Heart right ventricle (tissue), 16 donors: ENCODE measurements at regions not wholly inside any gene's neighbourhood (a gene's known extent, or its start where the extent isn't known, plus 50 kb on each side); places are given as distances from the start of the nearest gene placed in this dataset.
"Not testable (repeated sequence)": the region's sequence is repeated elsewhere in the genome, so short reads cannot be mapped to it uniquely, and the experiment has no call there.

Source experiments
- ATAC-seq, 8 donors: fragments of 200-7000 bp; cut with Tn5 transposase; one replicate each; pipeline ENCODE4 v1.9.1; 2020; ENCODE audit warnings: mild to moderate bottlenecking in 8 of 8, moderate library complexity in 8 of 8, moderate number of reproducible peaks in 1 of 8
- DNase-seq, 2 donors: peaks; one replicate each; pipeline ENCODE4 v3.0.0-alpha.2; 2020
- H3K27ac ChIP-seq, 10 donors: fragments of 200-600 bp; sonication (generic) in 2 of 10; one replicate each; pipeline versions ENCODE4 v1.5.0 to v1.8.0; 2020 to 2022; ENCODE audit warnings: mild to moderate bottlenecking in 3 of 10
- H3K27me3 ChIP-seq, 7 donors: fragments of 200-600 bp; one replicate each; pipeline ENCODE4 v1.8.0; 2021 to 2022; ENCODE audit warnings: mild to moderate bottlenecking in 2 of 7
- H3K36me3 ChIP-seq, 9 donors: fragments of 200-600 bp; sonication (generic) in 1 of 9; one replicate each; pipeline versions ENCODE4 v1.5.0 to v1.8.0; 2020 to 2022; ENCODE audit warnings: mild to moderate bottlenecking in 2 of 9
- H3K4me1 ChIP-seq, 9 donors: fragments of 200-600 bp; sonication (generic) in 1 of 9; one replicate each; pipeline versions ENCODE4 v1.5.0 to v1.8.0; 2020 to 2022; ENCODE audit warnings: mild to moderate bottlenecking in 4 of 9
- H3K4me3 ChIP-seq, 10 donors: fragments of 200-600 bp; sonication (generic) in 2 of 10; one replicate each; pipeline versions ENCODE4 v1.5.0 to v1.8.0; 2020 to 2022; ENCODE audit warnings: mild to moderate bottlenecking in 7 of 10, moderate library complexity in 2 of 10
- H3K9me3 ChIP-seq, 11 donors: fragments of 200-600 bp in 10 of 11; sonication (generic) in 2 of 11; one replicate each; pipeline versions ENCODE4 v1.5.0 to v1.8.0; 2013 to 2022; ENCODE audit warnings: mild to moderate bottlenecking in 2 of 11, control low read depth in 1 of 11, moderate library complexity in 1 of 11
- WGBS, 2 donors: extraction: QIAGEN DNeasy Blood & Tissue Kit; methylation state at CpG; one replicate each; pipeline ENCODE4 v1.1.7; 2013; ENCODE audit warnings: inconsistent platforms in 1 of 2; 5-methylcytosine and 5-hydroxymethylcytosine counted together
- intact Hi-C, 10 donors: fragments of 100-400 bp; cut with DNase I; formaldehyde crosslinking; loops; one replicate each; pipeline versions ENCODE4 v1.11.1 to v1.14.2; 2022
- TF ChIP-seq, protein P1 (sequence below), 9 donors: fragments of 200-600 bp; sonication (generic) in 2 of 9; IDR thresholded peaks; one replicate each; pipeline versions ENCODE4 v1.5.0 to v1.8.0; 2021 to 2022; ENCODE audit warnings: antibody characterized with exemption in 9 of 9, mild to moderate bottlenecking in 5 of 9, moderate library complexity in 1 of 9
- donor health status: Arrhythmogenic right ventricular cardiomyopathy.
- donor health status: ischemic (EF 13 %, LVEDD 7.1; RV severe dilation, severe dysfunction).
- donor health status: healthy with polysubstance abuse.
- donor health status: DM: no; HTN: yes; CAD: no.
- donor health status: DM: no; HTN: no; CAD: no.
- donor health status: ischemic (EF 25% LVEDD 6.9; RV normal size, moderate dysfunction).
- donor health status: ischemic (EF 25% LVEDD 5.7; RV mildly dilated, moderate dysfunction).
- donor health status: healthy.
- donor health status: DM: yes; HTN: yes; CAD: no.
- donor health status: Ischemic cardiomyopathy.
- donor health status: ischemic (EF 35%, LVEDD 5.7; RV mildly dilated, moderate dysfunction).
- donor health status: nonischemic (EF 11% LVEDD 7.7; RV severe dilation, severe dysfunction).
- donor health status: DM: yes; HTN: yes; CAD: no.
- donor health status: PGD.
- donor health status: ischemic (EF 29% LVEDD 5.4; RV normal size, mild dysfunction).
- donor health status: nonischemic (EF 23%, LVEDD 6.1; RV moderate dilation, normal function).

DNA sequence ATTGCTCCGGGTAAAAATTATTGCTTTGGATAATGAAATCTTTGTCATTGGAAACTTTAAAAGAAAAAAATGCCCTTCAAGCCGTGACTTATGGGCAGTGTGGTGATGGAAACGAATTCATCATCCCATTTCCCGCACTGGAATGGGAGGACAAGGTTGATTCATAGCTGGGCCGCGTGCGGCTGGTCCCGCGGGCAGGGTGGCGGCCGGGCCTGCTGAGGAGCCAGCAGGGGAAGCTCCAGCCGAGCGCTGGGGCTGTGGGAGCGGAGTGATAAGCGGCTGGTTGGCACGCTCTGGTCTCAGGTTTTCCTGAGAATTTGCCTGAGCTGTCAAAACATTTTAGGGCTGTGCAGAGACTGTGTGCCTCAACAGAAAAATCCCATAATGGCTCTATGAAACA, 351.7 kb downstream of the CDC5L start:
- Histone ChIP-seq H3K36me3 (no peaks in the 10 kb centered on the region), H3K9me3 (no peaks in the 10 kb centered on the region), H3K4me3 (no peak overlapping the region), H3K27me3 (peaks cover 0 to 4% (median 0%) of the 10 kb centered on the region in 7 donors), H3K4me1 (peaks cover 0 to 10% (median 0%) of the 10 kb centered on the region in 9 donors), H3K27ac (no peak overlapping the region)
- ATAC-seq (no peak), DNase-seq (no peak)
- TF ChIP-seq, protein P1, sequence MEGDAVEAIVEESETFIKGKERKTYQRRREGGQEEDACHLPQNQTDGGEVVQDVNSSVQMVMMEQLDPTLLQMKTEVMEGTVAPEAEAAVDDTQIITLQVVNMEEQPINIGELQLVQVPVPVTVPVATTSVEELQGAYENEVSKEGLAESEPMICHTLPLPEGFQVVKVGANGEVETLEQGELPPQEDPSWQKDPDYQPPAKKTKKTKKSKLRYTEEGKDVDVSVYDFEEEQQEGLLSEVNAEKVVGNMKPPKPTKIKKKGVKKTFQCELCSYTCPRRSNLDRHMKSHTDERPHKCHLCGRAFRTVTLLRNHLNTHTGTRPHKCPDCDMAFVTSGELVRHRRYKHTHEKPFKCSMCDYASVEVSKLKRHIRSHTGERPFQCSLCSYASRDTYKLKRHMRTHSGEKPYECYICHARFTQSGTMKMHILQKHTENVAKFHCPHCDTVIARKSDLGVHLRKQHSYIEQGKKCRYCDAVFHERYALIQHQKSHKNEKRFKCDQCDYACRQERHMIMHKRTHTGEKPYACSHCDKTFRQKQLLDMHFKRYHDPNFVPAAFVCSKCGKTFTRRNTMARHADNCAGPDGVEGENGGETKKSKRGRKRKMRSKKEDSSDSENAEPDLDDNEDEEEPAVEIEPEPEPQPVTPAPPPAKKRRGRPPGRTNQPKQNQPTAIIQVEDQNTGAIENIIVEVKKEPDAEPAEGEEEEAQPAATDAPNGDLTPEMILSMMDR (IDR thresholded peaks at IDR 0.05) = no peak
- intact Hi-C loops = no loop called here
- 82 to 88% methylated on average over 16 of the region's 16 CpGs for WGBS, 2 donors

DNA sequence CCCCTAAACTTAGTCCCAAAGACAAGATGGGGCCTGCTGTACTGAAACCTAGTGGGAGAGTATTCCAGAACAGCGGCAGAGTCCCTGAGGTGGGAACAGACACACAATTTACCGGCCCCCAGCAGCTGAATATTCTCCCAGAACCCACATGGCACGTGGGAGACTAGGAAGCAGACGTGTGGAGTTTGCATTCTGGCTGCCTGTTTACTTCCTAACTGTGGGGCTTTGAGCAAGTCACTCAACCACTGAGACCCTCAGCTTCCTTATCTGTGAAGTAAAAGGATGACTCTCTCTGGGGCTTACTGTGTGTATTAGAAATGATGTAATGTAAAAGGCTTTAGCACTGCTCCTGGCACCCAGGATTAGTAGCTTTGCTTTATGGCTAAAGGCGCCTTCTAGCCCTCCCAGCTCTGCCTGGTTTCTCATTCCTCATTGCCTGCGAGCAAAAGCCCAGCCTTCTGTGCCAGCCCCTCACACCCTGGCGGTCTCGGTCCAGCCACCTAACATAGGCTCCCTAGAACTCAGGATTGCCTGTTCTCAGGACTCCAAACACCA, 353.1 kb downstream of the CDC5L start:
- TF ChIP-seq, protein P1 (IDR thresholded peaks at IDR 0.05) = no peak
- H3K27ac ChIP-seq = no peak overlapping the region
- 82 to 83% methylated on average over 8 of the region's 8 CpGs for WGBS, 2 donors
- intact Hi-C loops = no loop called here
- ATAC-seq (no peak), DNase-seq (no peak)
- peaks cover 0 to 6% (median 0%) of the 10 kb centered on the region in 9 donors for H3K4me1 ChIP-seq
- H3K27me3 ChIP-seq = peaks cover 0 to 8% (median 0%) of the 10 kb centered on the region in 7 donors
- H3K36me3 ChIP-seq = no peaks in the 10 kb centered on the region
- no peak overlapping the region for H3K4me3 ChIP-seq
- no peaks in the 10 kb centered on the region for H3K9me3 ChIP-seq

DNA sequence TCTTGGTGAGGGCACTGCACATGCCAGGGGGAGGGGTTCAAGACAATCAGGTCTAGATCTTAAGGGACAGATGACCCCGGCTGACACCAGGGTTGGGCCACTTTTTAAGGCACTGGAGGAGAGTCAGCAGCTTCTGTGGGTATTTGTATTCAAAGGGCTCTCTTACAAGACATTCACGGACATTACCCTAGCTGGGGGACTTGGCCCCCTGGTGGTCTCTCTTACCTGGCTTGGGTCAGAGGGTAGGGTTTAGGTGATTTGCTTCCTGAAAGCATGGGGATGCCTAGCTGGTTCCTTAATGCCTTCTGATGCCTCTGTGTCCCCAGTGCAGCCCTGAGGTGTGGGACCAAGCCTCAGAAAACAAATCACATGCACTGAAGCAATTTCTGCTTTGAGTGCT, 354.7 kb downstream of the CDC5L start:
- DNase-seq = no peak
- intact Hi-C loops = no loop called here
- H3K4me3 ChIP-seq = no peak overlapping the region
- TF ChIP-seq, protein P1 (IDR thresholded peaks at IDR 0.05) = no peak
- H3K27me3 ChIP-seq = peaks cover 0 to 8% (median 0%) of the 10 kb centered on the region in 7 donors
- no peaks in the 10 kb centered on the region for H3K36me3 ChIP-seq
- WGBS, 2 donors = 82 to 88% methylated on average over 2 of the region's 2 CpGs
- no peak overlapping the region for H3K27ac ChIP-seq
- H3K9me3 ChIP-seq = no peaks in the 10 kb centered on the region
- H3K4me1 ChIP-seq = peaks cover 0 to 6% (median 0%) of the 10 kb centered on the region in 9 donors
- no peak for ATAC-seq

DNA sequence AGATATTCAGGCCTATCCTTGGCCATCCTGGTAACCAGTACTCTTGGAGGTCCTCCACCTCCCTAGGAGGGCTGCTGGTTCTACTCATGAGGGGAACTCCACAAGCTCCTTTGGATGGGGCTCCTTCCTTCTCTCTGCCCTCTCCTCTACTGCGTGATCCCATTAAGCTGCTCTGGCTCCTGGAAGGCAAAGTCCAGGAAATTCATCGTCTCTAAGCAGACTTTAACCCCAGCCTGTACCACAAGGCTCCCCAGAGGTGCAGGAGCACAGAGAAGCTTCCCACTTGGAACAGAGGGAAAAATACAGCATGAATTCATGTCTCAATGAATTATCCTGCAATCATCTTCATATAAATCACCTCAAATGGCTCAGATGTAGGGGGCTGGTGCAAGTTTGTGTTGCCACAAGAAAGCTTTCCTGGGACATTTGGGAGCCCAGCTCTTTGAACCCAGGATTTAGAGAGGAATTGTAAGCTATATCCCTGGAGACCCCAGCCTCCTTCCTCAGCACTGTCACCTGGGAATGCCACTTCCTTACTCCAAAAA, 355.4 kb downstream of the CDC5L start:
- H3K27me3 ChIP-seq = peaks cover 0 to 12% (median 0%) of the 10 kb centered on the region in 7 donors
- TF ChIP-seq, protein P1 (IDR thresholded peaks at IDR 0.05) = no peak
- H3K36me3 ChIP-seq = no peaks in the 10 kb centered on the region
- 42 to 69% methylated on average over 2 of the region's 2 CpGs for WGBS, 2 donors
- no peak overlapping the region for H3K27ac ChIP-seq
- intact Hi-C loops = no loop called here
- DNase-seq = no peak
- no peak overlapping the region for H3K4me3 ChIP-seq
- peaks cover 0 to 6% (median 0%) of the 10 kb centered on the region in 9 donors for H3K4me1 ChIP-seq
- H3K9me3 ChIP-seq = no peaks in the 10 kb centered on the region
- ATAC-seq = no peak

DNA sequence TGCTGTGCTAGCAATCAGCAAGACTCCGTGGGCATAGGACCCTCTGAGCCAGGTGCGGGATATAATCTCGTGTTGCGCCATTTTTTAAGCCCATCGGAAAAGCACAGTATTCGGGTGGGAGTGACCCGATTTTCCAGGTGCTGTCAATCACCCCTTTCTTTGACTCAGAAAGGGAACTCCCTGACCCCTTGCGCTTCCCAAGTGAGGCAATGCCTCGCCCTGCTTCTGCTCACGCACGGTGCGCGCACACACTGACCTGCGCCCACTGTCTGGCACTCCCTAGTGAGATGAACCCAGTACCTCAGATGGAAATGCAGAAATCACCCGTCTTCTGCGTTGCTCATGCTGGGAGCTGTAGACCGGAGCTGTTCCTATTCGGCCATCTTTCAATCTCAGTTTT, 372.6 kb downstream of the CDC5L start:
- intact Hi-C loops, H3K27ac ChIP-seq, DNase-seq, H3K36me3 ChIP-seq, ATAC-seq, H3K27me3 ChIP-seq, H3K4me1 ChIP-seq, H3K4me3 ChIP-seq: not testable (repeated sequence)
- peaks cover 0 to 45% (median 24%) of the 10 kb centered on the region in 11 donors for H3K9me3 ChIP-seq
- 94 to 97% methylated on average over 18 of the region's 18 CpGs for WGBS, 2 donors
